ENCODE measurements at regions not wholly inside any gene's neighbourhood (a gene's known extent, or its start where the extent isn't known, plus 50 kb on each side); places are given as distances from the start of the nearest gene placed in this dataset.

GRCh38 chr13:76229281-76229680 is 593.2 kb downstream of the LMO7 start:
- in situ Hi-C loops (cut with HindIII; ENCODE audit: low pct_unique_long_range_greater_than_20kb, low sequenced_read_pairs) (no loop called here), intact Hi-C loops (cut with micrococcal nuclease; ENCODE audit: unreplicated experiment) (no loop called here)
- no peak overlapping the region for H3K4me3 ChIP-seq (ENCODE audit: low read depth in 2 of 2, low read length in 2 of 2)
- TF ChIP-seq SIN3A (IDR thresholded peaks at IDR 0.05; ENCODE audit: borderline replicate concordance, insufficient read depth, low read depth, low read length): no peak
- no peak for TF ChIP-seq TCF7L2 (IDR thresholded peaks at IDR 0.05; ENCODE audit: low read depth, low read length)
- TF ChIP-seq CTCF (IDR thresholded peaks at IDR 0.05): no peak
- TF ChIP-seq, protein P1, sequence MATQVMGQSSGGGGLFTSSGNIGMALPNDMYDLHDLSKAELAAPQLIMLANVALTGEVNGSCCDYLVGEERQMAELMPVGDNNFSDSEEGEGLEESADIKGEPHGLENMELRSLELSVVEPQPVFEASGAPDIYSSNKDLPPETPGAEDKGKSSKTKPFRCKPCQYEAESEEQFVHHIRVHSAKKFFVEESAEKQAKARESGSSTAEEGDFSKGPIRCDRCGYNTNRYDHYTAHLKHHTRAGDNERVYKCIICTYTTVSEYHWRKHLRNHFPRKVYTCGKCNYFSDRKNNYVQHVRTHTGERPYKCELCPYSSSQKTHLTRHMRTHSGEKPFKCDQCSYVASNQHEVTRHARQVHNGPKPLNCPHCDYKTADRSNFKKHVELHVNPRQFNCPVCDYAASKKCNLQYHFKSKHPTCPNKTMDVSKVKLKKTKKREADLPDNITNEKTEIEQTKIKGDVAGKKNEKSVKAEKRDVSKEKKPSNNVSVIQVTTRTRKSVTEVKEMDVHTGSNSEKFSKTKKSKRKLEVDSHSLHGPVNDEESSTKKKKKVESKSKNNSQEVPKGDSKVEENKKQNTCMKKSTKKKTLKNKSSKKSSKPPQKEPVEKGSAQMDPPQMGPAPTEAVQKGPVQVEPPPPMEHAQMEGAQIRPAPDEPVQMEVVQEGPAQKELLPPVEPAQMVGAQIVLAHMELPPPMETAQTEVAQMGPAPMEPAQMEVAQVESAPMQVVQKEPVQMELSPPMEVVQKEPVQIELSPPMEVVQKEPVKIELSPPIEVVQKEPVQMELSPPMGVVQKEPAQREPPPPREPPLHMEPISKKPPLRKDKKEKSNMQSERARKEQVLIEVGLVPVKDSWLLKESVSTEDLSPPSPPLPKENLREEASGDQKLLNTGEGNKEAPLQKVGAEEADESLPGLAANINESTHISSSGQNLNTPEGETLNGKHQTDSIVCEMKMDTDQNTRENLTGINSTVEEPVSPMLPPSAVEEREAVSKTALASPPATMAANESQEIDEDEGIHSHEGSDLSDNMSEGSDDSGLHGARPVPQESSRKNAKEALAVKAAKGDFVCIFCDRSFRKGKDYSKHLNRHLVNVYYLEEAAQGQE (IDR thresholded peaks at IDR 0.05; ENCODE audit: insufficient read depth in 1 of 2, low read depth in 2 of 2, low read length in 1 of 2): no peak
- TF ChIP-seq POLR2AphosphoS5 (IDR thresholded peaks at IDR 0.05; ENCODE audit: low read depth, low read length): no peak
- no peaks in the 10 kb centered on the region for H3K27me3 ChIP-seq (ENCODE audit: control insufficient read depth, insufficient read depth, low read length)
- ChIA-PET POLR2A (no interaction called here), CTCF (no interaction called here)
- no peaks in the 10 kb centered on the region for H3K9me3 ChIP-seq (ENCODE audit: control insufficient read depth, insufficient read depth, low read depth, low read length)
- H3K36me3 ChIP-seq (ENCODE audit: control insufficient read depth, insufficient read depth, low read length): no peaks in the 10 kb centered on the region
- ATAC-seq (no peak), DNase-seq (ENCODE audit: low read depth, low spot score) (no peak)
- no peaks in the 10 kb centered on the region for H3K4me1 ChIP-seq (ENCODE audit: control insufficient read depth, insufficient read depth, low read length)
- no TSS peak for BruUV-seq (replicated peaks)
- no peak overlapping the region for H3K27ac ChIP-seq (ENCODE audit: low read length)

DNA sequence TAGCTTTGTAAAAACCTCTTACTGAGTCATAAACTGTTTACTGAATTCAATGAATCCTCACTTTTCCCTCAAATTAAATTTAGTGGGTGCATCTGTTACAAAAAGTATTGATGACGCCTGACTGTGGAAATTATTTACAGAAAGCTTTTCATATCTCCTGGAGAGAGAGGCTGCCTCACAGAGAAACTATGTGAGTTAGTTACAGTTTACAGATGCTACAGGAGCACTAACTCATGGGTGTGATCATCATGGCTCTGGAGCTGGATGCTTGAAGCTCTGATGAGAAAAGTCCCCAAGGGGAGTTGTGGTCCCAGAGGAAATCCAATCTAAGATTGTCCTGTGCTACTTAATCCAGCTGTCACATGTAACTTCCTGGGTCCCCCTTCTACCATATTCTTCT is 590.8 kb downstream of the LMO7 start:
- Histone ChIP-seq H3K27ac (ENCODE audit: low read length) (no peak overlapping the region), H3K9me3 (ENCODE audit: control insufficient read depth, insufficient read depth, low read depth, low read length) (no peaks in the 10 kb centered on the region), H3K4me3 (ENCODE audit: low read depth in 2 of 2, low read length in 2 of 2) (no peak overlapping the region), H3K36me3 (ENCODE audit: control insufficient read depth, insufficient read depth, low read length) (no peaks in the 10 kb centered on the region), H3K4me1 (ENCODE audit: control insufficient read depth, insufficient read depth, low read length) (no peaks in the 10 kb centered on the region), H3K27me3 (ENCODE audit: control insufficient read depth, insufficient read depth, low read length) (no peaks in the 10 kb centered on the region)
- POLR2A ChIA-PET: no interaction called here
- intact Hi-C loops (cut with micrococcal nuclease; ENCODE audit: unreplicated experiment) (no loop called here), in situ Hi-C loops (cut with HindIII; ENCODE audit: low pct_unique_long_range_greater_than_20kb, low sequenced_read_pairs) (no loop called here)
- TF ChIP-seq SIN3A (IDR thresholded peaks at IDR 0.05; ENCODE audit: borderline replicate concordance, insufficient read depth, low read depth, low read length): no peak
- no peak for TF ChIP-seq CTCF (IDR thresholded peaks at IDR 0.05)
- TF ChIP-seq, protein P1 (IDR thresholded peaks at IDR 0.05; ENCODE audit: insufficient read depth in 1 of 2, low read depth in 2 of 2, low read length in 1 of 2): no peak
- TF ChIP-seq POLR2AphosphoS5 (IDR thresholded peaks at IDR 0.05; ENCODE audit: low read depth, low read length): no peak
- no peak for TF ChIP-seq TCF7L2 (IDR thresholded peaks at IDR 0.05; ENCODE audit: low read depth, low read length)
- DNase-seq (ENCODE audit: low read depth, low spot score) (no peak), ATAC-seq (no peak)
- no TSS peak for BruUV-seq (replicated peaks)
- CTCF ChIA-PET: no interaction called here

All from Panc1 (cell line).